ENCODE measurements at regions not wholly inside any gene's neighbourhood (a gene's known extent, or its start where the extent isn't known, plus 50 kb on each side); places are given as distances from the start of the nearest gene placed in this dataset.

GRCh38 chr10:100618632-100619255 lies 83.0 kb downstream of the HIF1AN start:
- Histone ChIP-seq H3F3A (ENCODE audit: insufficient read depth, low read length, poor library complexity, severe bottlenecking) (no peaks in the 10 kb centered on the region), H3K9me2 (ENCODE audit: insufficient read depth, low read length) (no peaks in the 10 kb centered on the region), H3K4me2 (ENCODE audit: low read length) (no peak overlapping the region), H2AFZ (ENCODE audit: low read depth, low read length) (no peak overlapping the region), H4K20me1 (ENCODE audit: insufficient read depth) (no peaks in the 10 kb centered on the region), H3K27ac (ENCODE audit: low read length) (no peak overlapping the region), H3K36me3 (ENCODE audit: insufficient read depth, low read length) (no peaks in the 10 kb centered on the region), H3K9ac (ENCODE audit: low read length) (no peak overlapping the region), H3K79me2 (replicated peaks; ENCODE audit: insufficient read depth, low read length) (no peaks in the 10 kb centered on the region), H3K9me3 (ENCODE audit: low read length) (no peaks in the 10 kb centered on the region), H3K4me3 (ENCODE audit: low read length) (no peak overlapping the region), H3K27me3 (ENCODE audit: insufficient read depth, low read depth, low read length) (peaks cover 12% of the 10 kb centered on the region)
- TF ChIP-seq MXI1 (conservative IDR thresholded peaks at IDR 0.05; ENCODE audit: poor library complexity, severe bottlenecking) (no peak), EP300 (conservative IDR thresholded peaks at IDR 0.05; ENCODE audit: poor library complexity, severe bottlenecking) (no peak), TAF1 (IDR thresholded peaks at IDR 0.05; ENCODE audit: low read depth) (no peak)

DNA sequence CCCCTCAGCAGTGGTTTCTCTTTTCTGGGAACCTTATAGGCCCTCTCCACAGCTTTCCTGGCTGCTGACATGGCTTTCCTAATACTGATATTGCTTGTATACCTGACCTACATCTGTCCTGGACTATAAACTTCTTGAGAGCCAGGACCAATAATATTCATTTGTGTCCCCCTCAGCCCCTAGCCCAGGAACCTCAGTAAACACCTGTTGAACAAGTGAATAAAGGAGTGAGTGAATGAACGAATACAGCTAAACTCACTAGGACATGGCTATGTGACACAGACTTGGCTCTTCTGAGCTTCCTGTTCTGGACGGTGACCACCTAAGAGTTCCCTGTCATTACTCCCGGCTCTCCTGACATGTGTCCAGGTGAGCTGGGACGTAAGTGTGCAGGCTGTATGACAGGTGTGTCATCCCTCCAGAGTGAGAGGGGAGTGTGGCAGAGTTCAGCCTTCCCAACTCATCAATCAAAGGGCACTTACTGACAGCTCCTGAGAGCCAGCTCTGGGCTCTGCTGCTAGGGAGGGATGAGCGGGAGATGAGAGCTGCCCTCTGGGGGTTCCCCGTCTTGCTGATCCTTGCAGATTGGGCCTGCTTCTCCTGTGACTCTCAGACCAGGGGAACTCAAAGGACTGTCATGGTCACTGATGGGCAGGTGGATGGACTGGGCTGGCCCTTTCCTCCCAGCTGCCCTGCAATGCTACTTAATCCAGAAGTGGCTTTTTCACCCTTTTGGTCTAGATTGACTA lies 84.5 kb downstream of the HIF1AN start:
- Histone ChIP-seq H3K27me3 (ENCODE audit: insufficient read depth, low read depth, low read length) (peaks cover 18% of the 10 kb centered on the region), H2AFZ (ENCODE audit: low read depth, low read length) (no peak overlapping the region), H3K36me3 (ENCODE audit: insufficient read depth, low read length) (no peaks in the 10 kb centered on the region), H3K79me2 (replicated peaks; ENCODE audit: insufficient read depth, low read length) (no peaks in the 10 kb centered on the region), H3K9me3 (ENCODE audit: low read length) (no peaks in the 10 kb centered on the region), H3K9me2 (ENCODE audit: insufficient read depth, low read length) (no peaks in the 10 kb centered on the region), H4K20me1 (ENCODE audit: insufficient read depth) (no peaks in the 10 kb centered on the region), H3K27ac (ENCODE audit: low read length) (no peak overlapping the region), H3K9ac (ENCODE audit: low read length) (no peak overlapping the region), H3F3A (ENCODE audit: insufficient read depth, low read length, poor library complexity, severe bottlenecking) (no peaks in the 10 kb centered on the region), H3K4me3 (ENCODE audit: low read length) (no peak overlapping the region), H3K4me2 (ENCODE audit: low read length) (no peak overlapping the region)
- TF ChIP-seq, protein P1, sequence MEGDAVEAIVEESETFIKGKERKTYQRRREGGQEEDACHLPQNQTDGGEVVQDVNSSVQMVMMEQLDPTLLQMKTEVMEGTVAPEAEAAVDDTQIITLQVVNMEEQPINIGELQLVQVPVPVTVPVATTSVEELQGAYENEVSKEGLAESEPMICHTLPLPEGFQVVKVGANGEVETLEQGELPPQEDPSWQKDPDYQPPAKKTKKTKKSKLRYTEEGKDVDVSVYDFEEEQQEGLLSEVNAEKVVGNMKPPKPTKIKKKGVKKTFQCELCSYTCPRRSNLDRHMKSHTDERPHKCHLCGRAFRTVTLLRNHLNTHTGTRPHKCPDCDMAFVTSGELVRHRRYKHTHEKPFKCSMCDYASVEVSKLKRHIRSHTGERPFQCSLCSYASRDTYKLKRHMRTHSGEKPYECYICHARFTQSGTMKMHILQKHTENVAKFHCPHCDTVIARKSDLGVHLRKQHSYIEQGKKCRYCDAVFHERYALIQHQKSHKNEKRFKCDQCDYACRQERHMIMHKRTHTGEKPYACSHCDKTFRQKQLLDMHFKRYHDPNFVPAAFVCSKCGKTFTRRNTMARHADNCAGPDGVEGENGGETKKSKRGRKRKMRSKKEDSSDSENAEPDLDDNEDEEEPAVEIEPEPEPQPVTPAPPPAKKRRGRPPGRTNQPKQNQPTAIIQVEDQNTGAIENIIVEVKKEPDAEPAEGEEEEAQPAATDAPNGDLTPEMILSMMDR (IDR thresholded peaks at IDR 0.05; ENCODE audit: poor library complexity, severe bottlenecking) = no peak
- TF ChIP-seq TAF1 (IDR thresholded peaks at IDR 0.05; ENCODE audit: low read depth) = no peak
- TF ChIP-seq RAD21 (conservative IDR thresholded peaks at IDR 0.05) = no peak
- TF ChIP-seq MXI1 (conservative IDR thresholded peaks at IDR 0.05; ENCODE audit: poor library complexity, severe bottlenecking) = no peak
- TF ChIP-seq EP300 (conservative IDR thresholded peaks at IDR 0.05; ENCODE audit: poor library complexity, severe bottlenecking) = no peak
- TF ChIP-seq POLR2AphosphoS5 (IDR thresholded peaks at IDR 0.05) = no peak
- no peak for TF ChIP-seq SMC3 (conservative IDR thresholded peaks at IDR 0.05; ENCODE audit: poor library complexity)
- TF ChIP-seq EZH2 (IDR thresholded peaks at IDR 0.05; ENCODE audit: borderline replicate concordance, insufficient read depth, low read length, poor library complexity, severe bottlenecking) = no peak
- no peak for TF ChIP-seq REST (IDR thresholded peaks at IDR 0.05; ENCODE audit: borderline replicate concordance)

Measured in neural cell (in vitro differentiated cells).